IMR-90 (cell line): ENCODE measurements at regions not wholly inside any gene's neighbourhood (a gene's known extent, or its start where the extent isn't known, plus 50 kb on each side); places are given as distances from the start of the nearest gene placed in this dataset.

Experiments used
- ATAC-seq: fragments of 200-7000 bp; cut with Tn5 transposase; 2 replicates; pipeline ENCODE4 v1.9.1; 2020; ENCODE audit warnings: low read depth, mild to moderate bottlenecking, moderate library complexity
- BruUV-seq: library from RNA; stranded (reverse); fragments of 400-500 nt; replicated peaks from 2 replicates; lab custom pipeline; 2021; lab: Mats Ljungman, UMichigan
- CTCF ChIA-PET: fragments of 300-600 bp; formaldehyde crosslinking; extraction: SDS; loops from one replicate; lab custom pipeline; 2021; ENCODE audit warnings: antibody characterized with exemption; lab: Yijun Ruan, JAX
- POLR2A ChIA-PET: fragments of 300-600 bp; sonication (Branson Sonifier 250); formaldehyde crosslinking; loops from one replicate; lab custom pipeline; 2022; ENCODE audit warnings: antibody characterized with exemption; ENCODE audit not compliant: unreplicated experiment; lab: Charles Lee
- DNase-seq: peaks from one replicate; pipeline ENCODE4 v3.0.0; 2013
- H2AFZ ChIP-seq: replicated peaks from 2 replicates; pipeline ENCODE3; 2013; ENCODE audit warnings: low read length, mild to moderate bottlenecking; ENCODE audit not compliant: poor library complexity
- H2AK5ac ChIP-seq: 2 replicates; pipeline ENCODE4 v1.6.1; 2013; ENCODE audit warnings: low read depth, low read length, inconsistent platforms
- H2AK9ac ChIP-seq: replicated peaks from 2 replicates; pipeline ENCODE3; 2013; ENCODE audit warnings: mild to moderate bottlenecking, low read depth, low read length, moderate library complexity; ENCODE audit not compliant: poor library complexity
- H2BK120ac ChIP-seq: 2 replicates; pipeline ENCODE4 v1.6.1; 2013; ENCODE audit warnings: low read depth, low read length, inconsistent platforms
- H2BK15ac ChIP-seq: 3 replicates; pipeline ENCODE4 v1.6.1; 2013; ENCODE audit warnings: low read depth, low read length, inconsistent platforms
- H2BK20ac ChIP-seq: 2 replicates; pipeline ENCODE4 v1.6.1; 2013; ENCODE audit warnings: low read depth, mild to moderate bottlenecking, inconsistent platforms, low read length, moderate library complexity
- H2BK5ac ChIP-seq: 2 replicates; pipeline ENCODE4 v1.6.1; 2013; ENCODE audit warnings: mild to moderate bottlenecking, low read depth, low read length, inconsistent platforms; ENCODE audit not compliant: poor library complexity, severe bottlenecking
- H3K14ac ChIP-seq: replicated peaks from 2 replicates; pipeline ENCODE4 v1.6.1; 2013; ENCODE audit warnings: low read depth, low read length, inconsistent platforms
- H3K18ac ChIP-seq: 2 replicates; pipeline ENCODE4 v1.6.1; 2013; ENCODE audit warnings: low read depth, low read length, control low read depth
- H3K23ac ChIP-seq: 2 replicates; pipeline ENCODE4 v1.6.1; 2013; ENCODE audit warnings: low read depth, low read length, inconsistent platforms
- H3K27ac ChIP-seq: 2 replicates; pipeline ENCODE4 v1.5.1; 2013; ENCODE audit warnings: mild to moderate bottlenecking, control low read depth, low read length; ENCODE audit not compliant: insufficient read depth
- H3K27me3 ChIP-seq: 2 replicates; pipeline ENCODE4 v1.6.1; 2013; ENCODE audit warnings: low read length; ENCODE audit not compliant: control insufficient read depth, insufficient read depth
- H3K36me3 ChIP-seq: 2 replicates; pipeline ENCODE4 v1.6.1; 2013; ENCODE audit warnings: low read length, mixed read lengths; ENCODE audit not compliant: control insufficient read depth, insufficient read depth
- H3K4ac ChIP-seq: 2 replicates; pipeline ENCODE4 v1.6.1; 2013; ENCODE audit warnings: low read depth, low read length, inconsistent platforms
- H3K4me1 ChIP-seq: 2 replicates; pipeline ENCODE4 v1.6.1; 2013; ENCODE audit warnings: low read length, mixed read lengths; ENCODE audit not compliant: control insufficient read depth, insufficient read depth
- H3K4me2 ChIP-seq: 2 replicates; pipeline ENCODE4 v1.6.1; 2013; ENCODE audit warnings: low read depth, mild to moderate bottlenecking, control low read depth, low read length, moderate library complexity
- H3K4me3 ChIP-seq: 2 replicates; pipeline ENCODE4 v1.5.1; 2013; ENCODE audit warnings: low read depth, mild to moderate bottlenecking, control low read depth, low read length, moderate library complexity; ENCODE audit not compliant: insufficient read depth
- H3K56ac ChIP-seq: 2 replicates; pipeline ENCODE4 v1.6.1; 2013; ENCODE audit warnings: low read length, inconsistent platforms; ENCODE audit not compliant: insufficient read depth; ENCODE audit errors: extremely low read depth
- H3K79me1 ChIP-seq, 2 experiments: 2 replicates each; pipeline ENCODE4 v1.6.1; 2013; ENCODE audit warnings: low read length in 2 of 2, inconsistent platforms in 1 of 2, low read depth in 1 of 2
- H3K9ac ChIP-seq: 2 replicates; pipeline ENCODE4 v1.6.1; 2013; ENCODE audit warnings: low read depth, low read length, control low read depth
- H3K9me1 ChIP-seq: 2 replicates; pipeline ENCODE4 v1.6.1; 2013; ENCODE audit warnings: low read length, inconsistent platforms; ENCODE audit not compliant: insufficient read depth
- H3K9me3 ChIP-seq: 2 replicates; pipeline ENCODE4 v1.6.1; 2013; ENCODE audit warnings: low read length; ENCODE audit not compliant: control insufficient read depth, insufficient read depth
- H4K20me1 ChIP-seq: 2 replicates; pipeline ENCODE4 v1.6.1; 2013; ENCODE audit warnings: low read length, inconsistent platforms; ENCODE audit not compliant: insufficient read depth
- H4K5ac ChIP-seq: 2 replicates; pipeline ENCODE4 v1.6.1; 2013; ENCODE audit warnings: mild to moderate bottlenecking, low read depth, low read length, control low read depth
- H4K8ac ChIP-seq, 2 experiments: 2 replicates each; pipeline ENCODE4 v1.6.1; 2013; ENCODE audit warnings: low read depth in 2 of 2, low read length in 2 of 2, control low read depth in 1 of 2, inconsistent platforms in 1 of 2
- H4K91ac ChIP-seq: 2 replicates; pipeline ENCODE4 v1.6.1; 2013; ENCODE audit warnings: low read depth, low read length, inconsistent platforms; ENCODE audit not compliant: insufficient read depth
- CEBPB ChIP-seq: IDR thresholded peaks from 2 replicates; pipeline ENCODE4 v1.6.1; 2012; ENCODE audit warnings: low read depth, low read length, improper control_type of control experiment
- ELK1 ChIP-seq: fragments of 150-350 bp; IDR thresholded peaks from 2 replicates; pipeline ENCODE4 v1.6.1; 2016; ENCODE audit warnings: low read depth, mild to moderate bottlenecking, low read length, moderate library complexity, borderline replicate concordance
- FOS ChIP-seq: fragments of 150-350 bp; IDR thresholded peaks from 2 replicates; pipeline ENCODE4 v1.6.1; 2016; ENCODE audit warnings: low read depth, low read length
- RCOR1 ChIP-seq: IDR thresholded peaks from 2 replicates; pipeline ENCODE4 v1.6.1; 2012; ENCODE audit warnings: mild to moderate bottlenecking, low read length, improper control_type of control experiment; ENCODE audit not compliant: insufficient replicate concordance
- SMC3 ChIP-seq: fragments of 150-350 bp; IDR thresholded peaks from 2 replicates; pipeline ENCODE4 v1.6.1; 2016; ENCODE audit warnings: low read depth, mild to moderate bottlenecking, antibody characterized with exemption, low read length, moderate library complexity
- WGBS, 2 experiments: methylation state at CpG; one replicate each; pipeline versions ENCODE4 v1.1.5 to v1.1.7; 2013; ENCODE audit warnings: missing lambda C conversion rate in 2 of 2; ENCODE audit not compliant: insufficient read length in 1 of 2; ENCODE audit errors: extremely low coverage in 2 of 2; 5-methylcytosine and 5-hydroxymethylcytosine counted together
- dilution Hi-C: fragments of 300-500 bp; cut with HindIII; formaldehyde crosslinking; loops from one replicate; pipeline ENCODE4 v1.14.3; 2018; ENCODE audit warnings: low sequenced_read_pairs; ENCODE audit not compliant: unreplicated experiment
- in situ Hi-C: fragments of 300-500 bp; cut with MboI; formaldehyde crosslinking; loops from 3 replicates; pipeline ENCODE4 v1.14.3; 2019; ENCODE audit warnings: low sequenced_read_pairs, inconsistent platforms, mixed read lengths
- intact Hi-C: fragments of 100-400 bp; cut with micrococcal nuclease; formaldehyde crosslinking; loops from 2 replicates; pipeline ENCODE4 v1.10.0; 2022

- peak overlapping the region; percentile 95 for H2AK5ac ChIP-seq
- H3K9me1 ChIP-seq = peaks cover 10% of the 10 kb centered on the region
- intact Hi-C loops = loop anchor here (1.0 kb wide), 1 partner anchor 8 kb away; no protein-coding TSS in a partner anchor
- H2AK9ac ChIP-seq = no peak overlapping the region
- CTCF ChIA-PET = interaction anchor here (1.2 to 1.3 kb wide), 2 partner anchors 8 to 199 kb away, joined by 3 read pairs; no protein-coding TSS in a partner anchor
- peak overlapping the region; percentile 97 for H3K23ac ChIP-seq
- peak overlapping the region; percentile 97 for H3K4ac ChIP-seq
- no peak overlapping the region for H3K4me3 ChIP-seq
- POLR2A ChIA-PET = interaction anchor here (0.6 to 0.9 kb wide), 2 partner anchors 200 to 961 kb away, joined by 3 read pairs; no protein-coding TSS in a partner anchor
- in situ Hi-C loops = no loop called here
- peak overlapping the region; percentile 7; the same call in 1 of the 2 replicates for H3K4me2 ChIP-seq
- peak overlapping the region; percentile 99 for H3K18ac ChIP-seq
- H3K27me3 ChIP-seq = no peaks in the 10 kb centered on the region
- no TSS peak for BruUV-seq
- peak overlapping the region; percentile 100 for H2BK20ac ChIP-seq
- peak overlapping the region; percentile 100 for H2BK120ac ChIP-seq
- DNase-seq (peak; percentile 88), ATAC-seq (peak; percentile 77)
- peaks cover 18% of the 10 kb centered on the region for H3K4me1 ChIP-seq
- TF ChIP-seq CEBPB (peak; percentile 92), RCOR1 (peak; percentile 54), SMC3 (no peak), ELK1 (no peak), FOS (peak; percentile 75)
- H4K8ac ChIP-seq = peak overlapping the region; percentile 82 to 97
- WGBS, 2 experiments = no CpG with 5 or more reads among the region's 4 CpGs
- peak overlapping the region; percentile 74 for H3K27ac ChIP-seq
- dilution Hi-C loops = no loop called here
- peak overlapping the region; percentile 96 for H4K91ac ChIP-seq
- H2BK5ac ChIP-seq = peak overlapping the region; percentile 99
- peak overlapping the region; percentile 100 for H4K5ac ChIP-seq
- peak overlapping the region; percentile 97 for H2BK15ac ChIP-seq
- no peaks in the 10 kb centered on the region for H4K20me1 ChIP-seq
- H3K14ac ChIP-seq = peak overlapping the region; percentile 99
- H3K9ac ChIP-seq = peak overlapping the region; percentile 55
- peak overlapping the region; percentile 84 for H3K56ac ChIP-seq
- no peaks in the 10 kb centered on the region for H3K9me3 ChIP-seq
- no peaks in the 10 kb centered on the region for H3K36me3 ChIP-seq
- H3K79me1 ChIP-seq = peaks cover 0 to 5% of the 10 kb centered on the region in 2 experiments; a peak in 2 of 4 replicates
- H2AFZ ChIP-seq = peak overlapping the region; percentile 10
Measured at GRCh38 chr9:115952430-115953292, 200.9 kb upstream of the PAPPA start.
